Prostate gland (tissue), 2 donors: ENCODE measurements at regions not wholly inside any gene's neighbourhood (a gene's known extent, or its start where the extent isn't known, plus 50 kb on each side); places are given as distances from the start of the nearest gene placed in this dataset.

Source experiments
- DNase-seq: peaks from one replicate; pipeline ENCODE4 v3.0.0-alpha.2; 2019; ENCODE audit warnings: low spot score
- H3K27ac ChIP-seq, 2 donors: fragments of 200-600 bp; sonication (generic); 2 replicates each; pipeline ENCODE4 v1.5.1; 2017 to 2019
- H3K27me3 ChIP-seq: fragments of 200-600 bp; sonication (generic); replicated peaks from 2 replicates; pipeline ENCODE4 v1.5.1; 2019; ENCODE audit not compliant: insufficient read depth
- H3K36me3 ChIP-seq, 2 donors: fragments of 200-600 bp; sonication (generic); 1 replicate in 1 of 2; 2 replicates in 1 of 2; pipeline versions ENCODE4 v1.5.1 to v1.8.1; 2017 to 2019
- H3K4me1 ChIP-seq: fragments of 200-600 bp; sonication (generic); replicated peaks from 2 replicates; pipeline ENCODE4 v1.5.1; 2019
- H3K4me3 ChIP-seq, 2 donors: fragments of 200-600 bp; sonication (generic); 2 replicates each; pipeline ENCODE4 v1.5.1; 2017 to 2019
- H3K9me3 ChIP-seq: fragments of 200-600 bp; sonication (generic); 2 replicates; pipeline ENCODE4 v1.5.1; 2017
- CTCF ChIP-seq, 4 experiments: fragments of 200-600 bp in 2 of 4; fragments of 450-650 bp in 2 of 4; sonication (generic) in 2 of 4; IDR thresholded peaks; 1 replicate in 3 of 4; 2 replicates in 1 of 4; pipeline ENCODE4 v1.5.1; 2016 to 2019; ENCODE audit warnings: antibody characterized with exemption in 4 of 4, mild to moderate bottlenecking in 2 of 4, moderate library complexity in 2 of 4
- POLR2A ChIP-seq: fragments of 450-650 bp; IDR thresholded peaks from one replicate; pipeline ENCODE4 v1.6.1; 2016; ENCODE audit warnings: antibody characterized with exemption, mild to moderate bottlenecking
- POLR2AphosphoS5 ChIP-seq: sonication (generic); formaldehyde crosslinking; IDR thresholded peaks from one replicate; pipeline ENCODE4 v1.6.1; 2017; ENCODE audit warnings: antibody characterized with exemption
- WGBS: methylation state at CpG from one replicate; pipeline ENCODE4 v1.1.5; 2018; 5-methylcytosine and 5-hydroxymethylcytosine counted together
- intact Hi-C: fragments of 100-400 bp; cut with DNase I; formaldehyde crosslinking; loops from one replicate; pipeline ENCODE4 v1.14.2; 2022

GRCh38 chr13:70310396-70311119, 202.3 kb upstream of the KLHL1 start:
- intact Hi-C loops = no loop called here
- peak; percentile 40 for DNase-seq
- no peak for TF ChIP-seq POLR2A
- no peak for TF ChIP-seq POLR2AphosphoS5
- TF ChIP-seq CTCF (IDR thresholded peaks at IDR 0.05) = peak in 2 of 4 experiments; percentile 50 to 52
- H3K4me1 ChIP-seq = no peaks in the 10 kb centered on the region
- no peak overlapping the region for H3K27ac ChIP-seq
- no peaks in the 10 kb centered on the region for H3K27me3 ChIP-seq
- 27% methylated on average over 4 of the region's 4 CpGs for WGBS
- H3K36me3 ChIP-seq = no peaks in the 10 kb centered on the region
- H3K4me3 ChIP-seq = no peak overlapping the region
- no peaks in the 10 kb centered on the region for H3K9me3 ChIP-seq

DNA sequence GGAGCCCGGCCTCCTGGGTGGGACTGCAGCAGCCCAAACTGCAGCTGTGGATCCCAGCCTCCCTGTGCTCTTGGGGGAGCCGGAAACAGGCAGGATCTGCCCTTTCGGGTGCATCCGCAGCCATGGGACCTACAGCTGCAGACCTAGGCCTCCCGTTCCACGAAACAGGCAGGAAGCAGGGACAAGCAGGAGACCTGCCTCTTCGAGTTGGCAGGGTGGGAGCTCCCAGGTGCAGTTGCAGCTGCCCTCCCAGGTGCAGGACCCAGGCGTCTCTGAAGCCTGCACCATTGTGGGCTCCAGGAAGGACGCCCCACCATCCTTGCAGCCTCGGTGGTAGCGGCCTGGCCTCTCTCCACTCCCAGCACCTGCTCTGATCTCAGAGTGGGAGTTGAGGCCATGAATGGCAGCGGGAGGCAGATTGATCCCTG, 189.0 kb upstream of the KLHL1 start:
- H3K4me3 ChIP-seq = no peak overlapping the region
- no peak for TF ChIP-seq CTCF (IDR thresholded peaks at IDR 0.05)
- no peak for TF ChIP-seq POLR2A
- no peak for TF ChIP-seq POLR2AphosphoS5
- H3K4me1 ChIP-seq = no peaks in the 10 kb centered on the region
- 96% methylated on average over 8 of the region's 12 CpGs for WGBS
- H3K27me3 ChIP-seq = no peaks in the 10 kb centered on the region
- DNase-seq = no peak
- intact Hi-C loops = no loop called here
- no peak overlapping the region for H3K27ac ChIP-seq
- H3K9me3 ChIP-seq = no peaks in the 10 kb centered on the region
- H3K36me3 ChIP-seq = no peaks in the 10 kb centered on the region

GRCh38 chr13:70284371-70284770, 176.1 kb upstream of the KLHL1 start:
- no peak for TF ChIP-seq POLR2A
- TF ChIP-seq POLR2AphosphoS5 = no peak
- no peak for TF ChIP-seq CTCF (IDR thresholded peaks at IDR 0.05)
- no peak for DNase-seq
- Histone ChIP-seq H3K4me1 (no peaks in the 10 kb centered on the region), H3K4me3 (no peak overlapping the region), H3K36me3 (no peaks in the 10 kb centered on the region), H3K9me3 (no peaks in the 10 kb centered on the region), H3K27ac (no peak overlapping the region), H3K27me3 (no peaks in the 10 kb centered on the region)
- WGBS = 28% methylated on average over 1 of the region's 1 CpG
- intact Hi-C loops = no loop called here

DNA sequence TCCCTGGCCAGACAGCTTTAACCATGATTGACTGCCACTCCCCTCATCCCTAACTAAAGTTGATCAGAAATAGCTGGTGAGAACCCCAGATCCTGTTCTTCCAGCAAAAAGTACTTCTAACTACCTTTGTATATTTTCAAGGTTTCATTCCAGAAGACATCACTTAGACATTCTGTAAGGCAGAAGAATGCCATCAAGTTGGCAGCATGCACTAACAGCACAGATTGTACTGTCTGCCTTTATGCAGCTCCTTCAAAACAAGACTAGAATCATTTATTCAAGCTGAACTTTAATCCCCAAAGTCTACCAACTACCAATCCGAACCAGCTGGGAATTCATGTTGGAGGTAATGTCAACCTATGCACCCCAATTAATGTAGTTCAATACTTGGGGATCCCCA, 167.6 kb upstream of the KLHL1 start:
- no peaks in the 10 kb centered on the region for H3K36me3 ChIP-seq
- no peaks in the 10 kb centered on the region for H3K4me1 ChIP-seq
- no peaks in the 10 kb centered on the region for H3K9me3 ChIP-seq
- no peak overlapping the region for H3K4me3 ChIP-seq
- TF ChIP-seq CTCF (IDR thresholded peaks at IDR 0.05) = no peak
- TF ChIP-seq POLR2A = no peak
- no peak for TF ChIP-seq POLR2AphosphoS5
- H3K27me3 ChIP-seq = no peaks in the 10 kb centered on the region
- no peak for DNase-seq
- 72% methylated on average over 1 of the region's 1 CpG for WGBS
- H3K27ac ChIP-seq = no peak overlapping the region
- intact Hi-C loops = no loop called here

DNA sequence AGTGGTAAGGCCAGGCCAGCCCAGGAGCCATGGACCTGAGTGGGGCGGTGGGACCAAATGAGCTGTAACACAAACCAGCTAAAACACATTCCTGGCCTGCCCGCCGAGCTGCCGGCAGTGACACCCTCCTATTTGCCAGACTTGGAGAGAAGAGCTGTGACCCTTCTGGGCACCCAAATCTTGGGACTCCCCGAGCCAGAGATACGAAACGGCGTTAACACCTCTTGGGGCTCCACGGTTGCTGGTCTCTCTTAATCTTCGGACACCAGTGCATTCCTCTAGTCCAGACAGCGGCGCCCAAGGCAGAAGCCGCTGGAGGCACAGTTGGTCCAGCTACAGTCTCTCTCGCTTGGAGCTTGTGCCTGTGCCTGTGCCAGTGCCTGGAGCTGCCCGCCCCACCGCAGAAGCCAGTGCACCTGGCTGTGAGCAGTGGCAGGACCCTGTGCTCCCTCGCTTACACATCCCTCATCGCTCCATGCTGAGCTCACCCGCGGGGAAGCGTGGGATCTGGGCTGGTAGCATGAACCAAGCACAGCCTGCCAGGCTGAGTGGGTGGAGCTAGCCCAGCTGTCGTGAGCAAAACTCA, 147.2 kb upstream of the KLHL1 start:
- no peaks in the 10 kb centered on the region for H3K27me3 ChIP-seq
- no peak overlapping the region for H3K27ac ChIP-seq
- H3K36me3 ChIP-seq = no peaks in the 10 kb centered on the region
- TF ChIP-seq CTCF (IDR thresholded peaks at IDR 0.05) = no peak
- TF ChIP-seq POLR2A = no peak
- TF ChIP-seq POLR2AphosphoS5 = no peak
- WGBS = 96% methylated on average over 22 of the region's 22 CpGs
- no peak overlapping the region for H3K4me3 ChIP-seq
- H3K4me1 ChIP-seq = no peaks in the 10 kb centered on the region
- intact Hi-C loops = no loop called here
- no peaks in the 10 kb centered on the region for H3K9me3 ChIP-seq
- no peak for DNase-seq
